DOHH2 (cell line): ENCODE measurements at regions not wholly inside any gene's neighbourhood (a gene's known extent, or its start where the extent isn't known, plus 50 kb on each side); places are given as distances from the start of the nearest gene placed in this dataset.

Experiments
- H3F3A ChIP-seq: fragments of 200-600 bp; sonication (generic), shearing (Covaris generic); 2 replicates; pipeline ENCODE4 v1.6.0; 2016; ENCODE audit warnings: antibody characterized with exemption, mild to moderate bottlenecking; ENCODE audit not compliant: control insufficient read depth, insufficient read depth
- H3K27ac ChIP-seq: fragments of 200-600 bp; sonication (generic); 2 replicates; pipeline ENCODE4 v1.5.1; 2014; ENCODE audit warnings: low read depth, mild to moderate bottlenecking, low read length, moderate library complexity
- H3K27me3 ChIP-seq: fragments of 200-600 bp; sonication (generic); 2 replicates; pipeline ENCODE4 v1.6.1; 2014; ENCODE audit warnings: mild to moderate bottlenecking, low read length, mixed read lengths; ENCODE audit not compliant: control insufficient read depth
- H3K36me3 ChIP-seq: fragments of 200-600 bp; sonication (generic); 2 replicates; pipeline ENCODE4 v1.6.1; 2014; ENCODE audit warnings: mild to moderate bottlenecking, low read length, moderate library complexity, mixed read lengths; ENCODE audit not compliant: control insufficient read depth
- H3K4me1 ChIP-seq: fragments of 200-600 bp; sonication (generic); 2 replicates; pipeline ENCODE4 v1.6.1; 2014; ENCODE audit warnings: mild to moderate bottlenecking, low read length, mixed read lengths; ENCODE audit not compliant: control insufficient read depth
- H3K4me2 ChIP-seq: fragments of 200-600 bp; sonication (generic); 2 replicates; pipeline ENCODE4 v1.6.0; 2014; ENCODE audit warnings: mild to moderate bottlenecking, low read length, moderate library complexity
- H3K4me3 ChIP-seq: fragments of 200-600 bp; sonication (generic); 2 replicates; pipeline ENCODE4 v1.5.1; 2014; ENCODE audit warnings: mild to moderate bottlenecking, low read length, mixed read lengths
- H3K79me2 ChIP-seq: fragments of 200-600 bp; sonication (generic); 2 replicates; pipeline ENCODE4 v1.6.1; 2014; ENCODE audit warnings: mild to moderate bottlenecking, low read length, mixed read lengths; ENCODE audit not compliant: control insufficient read depth
- H3K9me2 ChIP-seq: fragments of 200-600 bp; sonication (generic); replicated peaks from 2 replicates; pipeline ENCODE4 v1.6.1; 2014; ENCODE audit warnings: mild to moderate bottlenecking, low read length, mixed read lengths; ENCODE audit not compliant: control insufficient read depth
- H3K9me3 ChIP-seq: fragments of 200-600 bp; sonication (generic); 2 replicates; pipeline ENCODE4 v1.6.1; 2014; ENCODE audit warnings: antibody characterized with exemption, low read length, mixed read lengths; ENCODE audit not compliant: control insufficient read depth, insufficient read depth
- H4K20me1 ChIP-seq: fragments of 200-600 bp; sonication (generic); 2 replicates; pipeline ENCODE4 v1.6.0; 2014; ENCODE audit warnings: low read depth, mild to moderate bottlenecking, antibody characterized with exemption, low read length, moderate library complexity; ENCODE audit not compliant: control insufficient read depth, insufficient read depth
- EZH2phosphoT487 ChIP-seq: fragments of 200-600 bp; sonication (generic); IDR thresholded peaks from 2 replicates; pipeline ENCODE4 v1.6.1; 2017; ENCODE audit warnings: borderline replicate concordance, mild to moderate bottlenecking, antibody characterized with exemption, low read length, moderate library complexity, mixed read lengths
- TF ChIP-seq, protein P1 (sequence below): fragments of 200-600 bp; sonication (generic); IDR thresholded peaks from one replicate; pipeline ENCODE4 v1.5.1; 2014; ENCODE audit warnings: antibody characterized with exemption, mild to moderate bottlenecking, low read depth, low read length; ENCODE audit not compliant: poor library complexity, severe bottlenecking

DNA sequence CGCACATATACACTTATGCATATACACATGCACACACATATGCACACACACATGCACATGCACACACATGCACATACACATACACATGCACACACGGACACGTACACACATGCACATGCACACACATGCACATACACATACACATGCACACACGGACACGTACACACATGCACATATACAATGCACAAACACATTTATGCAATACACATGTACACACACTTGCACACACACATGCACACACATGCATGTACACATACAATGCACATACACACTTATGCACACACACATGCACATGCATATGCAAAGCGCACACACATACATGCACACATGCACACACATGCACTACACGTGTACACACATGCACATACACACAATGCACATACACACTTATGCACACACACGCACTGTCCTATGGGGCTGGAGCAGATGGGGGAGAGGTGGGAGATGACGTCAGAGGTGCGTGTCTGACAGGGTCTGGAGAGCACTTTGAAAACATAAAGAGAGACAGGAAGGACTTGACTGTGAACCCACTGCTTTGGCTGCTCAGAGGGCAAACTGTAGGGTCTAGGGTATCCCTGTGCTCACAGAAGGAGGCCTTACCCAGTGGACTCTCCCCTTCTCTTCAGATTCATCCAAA is 108.2 kb downstream of the UQCRFS1 start:
- no peak overlapping the region for H3K27ac ChIP-seq
- no peak for TF ChIP-seq EZH2phosphoT487
- TF ChIP-seq, protein P1, sequence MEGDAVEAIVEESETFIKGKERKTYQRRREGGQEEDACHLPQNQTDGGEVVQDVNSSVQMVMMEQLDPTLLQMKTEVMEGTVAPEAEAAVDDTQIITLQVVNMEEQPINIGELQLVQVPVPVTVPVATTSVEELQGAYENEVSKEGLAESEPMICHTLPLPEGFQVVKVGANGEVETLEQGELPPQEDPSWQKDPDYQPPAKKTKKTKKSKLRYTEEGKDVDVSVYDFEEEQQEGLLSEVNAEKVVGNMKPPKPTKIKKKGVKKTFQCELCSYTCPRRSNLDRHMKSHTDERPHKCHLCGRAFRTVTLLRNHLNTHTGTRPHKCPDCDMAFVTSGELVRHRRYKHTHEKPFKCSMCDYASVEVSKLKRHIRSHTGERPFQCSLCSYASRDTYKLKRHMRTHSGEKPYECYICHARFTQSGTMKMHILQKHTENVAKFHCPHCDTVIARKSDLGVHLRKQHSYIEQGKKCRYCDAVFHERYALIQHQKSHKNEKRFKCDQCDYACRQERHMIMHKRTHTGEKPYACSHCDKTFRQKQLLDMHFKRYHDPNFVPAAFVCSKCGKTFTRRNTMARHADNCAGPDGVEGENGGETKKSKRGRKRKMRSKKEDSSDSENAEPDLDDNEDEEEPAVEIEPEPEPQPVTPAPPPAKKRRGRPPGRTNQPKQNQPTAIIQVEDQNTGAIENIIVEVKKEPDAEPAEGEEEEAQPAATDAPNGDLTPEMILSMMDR = no peak

DNA sequence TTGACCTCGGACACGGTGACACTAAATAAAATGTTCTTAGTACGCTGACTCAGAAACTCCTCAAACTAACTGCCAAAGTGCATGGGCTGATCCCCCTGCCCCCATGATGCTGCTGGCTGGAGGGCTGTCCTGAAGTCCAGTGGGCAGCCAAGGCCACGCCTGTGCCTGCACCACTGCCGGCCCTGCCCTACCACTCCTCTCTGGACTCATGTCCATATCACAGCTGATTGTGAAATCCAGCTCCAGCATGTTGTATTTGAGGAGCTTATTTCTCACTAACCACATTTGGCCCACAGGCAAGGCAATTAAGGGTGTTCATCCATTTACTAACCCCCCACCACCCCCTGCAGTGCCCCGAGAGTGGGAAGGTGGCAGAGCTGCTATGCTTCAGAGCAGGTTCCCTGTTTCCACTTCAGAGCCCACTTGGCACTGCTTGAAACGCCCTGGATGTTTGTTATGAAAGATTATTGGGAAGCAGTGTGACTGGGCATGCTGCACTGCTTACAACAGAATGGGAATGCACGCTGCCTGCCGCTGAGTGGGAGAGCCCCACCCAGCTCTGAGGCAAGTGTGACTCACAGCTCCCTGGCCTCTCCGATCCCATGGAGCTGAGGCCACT is 114.0 kb downstream of the UQCRFS1 start:
- Histone ChIP-seq H3K27ac (no peak overlapping the region), H3F3A (no peaks in the 10 kb centered on the region), H3K9me3 (no peaks in the 10 kb centered on the region), H3K9me2 (no peaks in the 10 kb centered on the region), H3K4me3 (no peak overlapping the region), H3K4me1 (no peaks in the 10 kb centered on the region), H4K20me1 (no peaks in the 10 kb centered on the region), H3K4me2 (no peak overlapping the region), H3K27me3 (no peaks in the 10 kb centered on the region), H3K79me2 (no peaks in the 10 kb centered on the region), H3K36me3 (no peaks in the 10 kb centered on the region)
- TF ChIP-seq, protein P1 = no peak
- TF ChIP-seq EZH2phosphoT487 = no peak

More for the DNA sequence above, 108.2 kb downstream of the UQCRFS1 start:
- Histone ChIP-seq H3K4me1 (no peaks in the 10 kb centered on the region), H3K4me3 (no peak overlapping the region), H4K20me1 (no peaks in the 10 kb centered on the region), H3K4me2 (no peak overlapping the region), H3K79me2 (no peaks in the 10 kb centered on the region), H3K36me3 (no peaks in the 10 kb centered on the region), H3F3A (no peaks in the 10 kb centered on the region), H3K27me3 (no peaks in the 10 kb centered on the region), H3K9me3 (peaks cover 6% of the 10 kb centered on the region; the same call in 1 of the 2 replicates), H3K9me2 (no peaks in the 10 kb centered on the region)

DNA sequence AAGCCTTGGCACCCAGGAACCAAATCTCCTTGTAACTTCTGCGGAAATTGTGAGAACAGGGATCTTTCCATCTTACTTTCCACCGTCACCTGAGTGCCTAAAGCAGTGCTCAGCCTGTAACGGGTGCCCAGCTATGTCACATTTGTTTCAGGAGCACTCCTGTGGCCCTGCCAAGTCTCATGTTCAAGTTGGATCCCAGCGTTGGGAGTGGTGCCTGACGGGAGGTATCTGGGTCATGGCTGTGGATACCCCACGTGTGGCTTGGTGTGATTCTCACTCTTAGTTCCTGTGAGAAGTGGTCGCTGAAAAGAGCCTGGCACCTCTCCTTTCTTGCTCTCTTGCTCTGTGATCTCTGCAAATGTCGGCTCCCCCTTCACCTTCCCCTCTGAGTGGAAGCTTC is 114.9 kb downstream of the UQCRFS1 start:
- Histone ChIP-seq H3K36me3 (no peaks in the 10 kb centered on the region), H3K27me3 (no peaks in the 10 kb centered on the region), H3K9me3 (no peaks in the 10 kb centered on the region), H3F3A (no peaks in the 10 kb centered on the region), H3K4me3 (no peak overlapping the region), H4K20me1 (no peaks in the 10 kb centered on the region), H3K27ac (no peak overlapping the region), H3K4me2 (no peak overlapping the region), H3K4me1 (no peaks in the 10 kb centered on the region), H3K9me2 (no peaks in the 10 kb centered on the region), H3K79me2 (no peaks in the 10 kb centered on the region)
- TF ChIP-seq EZH2phosphoT487 = no peak
- TF ChIP-seq, protein P1 = no peak
